Esophagus muscularis mucosa (tissue), 4 donors: ENCODE measurements at regions not wholly inside any gene's neighbourhood (a gene's known extent, or its start where the extent isn't known, plus 50 kb on each side); places are given as distances from the start of the nearest gene placed in this dataset.
A peak's percentile ranks its signal among the peaks of the same experiment; 100 is the strongest.

ENCODE experiments used
- DNase-seq: peaks from one replicate; pipeline ENCODE4 v3.0.0-alpha.2; 2017; ENCODE audit errors: extremely low spot score
- H3K27ac ChIP-seq, 4 donors: fragments of 200-600 bp; sonication (generic); replicated peaks in 1 of 4; 1 replicate in 3 of 4; 2 replicates in 1 of 4; pipeline ENCODE4 v1.5.1; 2016 to 2019; ENCODE audit warnings: mild to moderate bottlenecking in 1 of 4
- H3K27me3 ChIP-seq, 4 donors: fragments of 200-600 bp; sonication (generic); one replicate each; pipeline versions ENCODE4 v1.5.1 to v1.6.0; 2016 to 2019
- H3K36me3 ChIP-seq, 4 donors: fragments of 200-600 bp; sonication (generic); one replicate each; pipeline ENCODE4 v1.5.1; 2016 to 2019
- H3K4me1 ChIP-seq, 4 donors: fragments of 200-600 bp; sonication (generic); one replicate each; pipeline ENCODE4 v1.5.1; 2016 to 2019
- H3K4me3 ChIP-seq, 4 donors: fragments of 200-600 bp; sonication (generic); 1 replicate in 2 of 4; 2 replicates in 2 of 4; pipeline ENCODE4 v1.5.1; 2016 to 2019; ENCODE audit warnings: mild to moderate bottlenecking in 4 of 4, moderate library complexity in 1 of 4
- H3K9me3 ChIP-seq, 4 donors: fragments of 200-600 bp; sonication (generic); 1 replicate in 3 of 4; 2 replicates in 1 of 4; pipeline ENCODE4 v1.5.1; 2016 to 2019
- EP300 ChIP-seq: sonication (generic); formaldehyde crosslinking; IDR thresholded peaks from one replicate; pipeline ENCODE4 v1.6.1; 2017; ENCODE audit warnings: antibody characterized with exemption
- POLR2A ChIP-seq: fragments of 450-650 bp; IDR thresholded peaks from one replicate; pipeline ENCODE4 v1.6.1; 2017; ENCODE audit warnings: antibody characterized with exemption, moderate library complexity, mild to moderate bottlenecking, low read depth
- POLR2AphosphoS5 ChIP-seq, 2 donors: sonication (generic); formaldehyde crosslinking; IDR thresholded peaks; one replicate each; pipeline ENCODE4 v1.6.1; 2017; ENCODE audit warnings: antibody characterized with exemption in 2 of 2
- WGBS: methylation state at CpG from one replicate; pipeline ENCODE4 v1.1.5; 2018; 5-methylcytosine and 5-hydroxymethylcytosine counted together
- intact Hi-C: fragments of 100-400 bp; cut with DNase I; formaldehyde crosslinking; loops from one replicate; pipeline ENCODE4 v1.15.1; 2023
- TF ChIP-seq, protein P1 (sequence below), 3 experiments: fragments of 200-600 bp in 2 of 3; fragments of 450-650 bp in 1 of 3; sonication (generic) in 2 of 3; IDR thresholded peaks; one replicate each; pipeline ENCODE4 v1.5.1; 2017 to 2019; ENCODE audit warnings: antibody characterized with exemption in 3 of 3, mild to moderate bottlenecking in 2 of 3, moderate library complexity in 1 of 3

- Histone ChIP-seq H3K36me3 (no peaks in the 10 kb centered on the region), H3K27me3 (no peaks in the 10 kb centered on the region), H3K4me1 (no peaks in the 10 kb centered on the region), H3K9me3 (no peaks in the 10 kb centered on the region), H3K27ac (no peak overlapping the region), H3K4me3 (no peak overlapping the region)
- 92% methylated on average over 10 of the region's 16 CpGs for WGBS
- TF ChIP-seq POLR2A (no peak), POLR2AphosphoS5 (IDR thresholded peaks at IDR 0.05) (no peak), EP300 (no peak)
- TF ChIP-seq, protein P1, sequence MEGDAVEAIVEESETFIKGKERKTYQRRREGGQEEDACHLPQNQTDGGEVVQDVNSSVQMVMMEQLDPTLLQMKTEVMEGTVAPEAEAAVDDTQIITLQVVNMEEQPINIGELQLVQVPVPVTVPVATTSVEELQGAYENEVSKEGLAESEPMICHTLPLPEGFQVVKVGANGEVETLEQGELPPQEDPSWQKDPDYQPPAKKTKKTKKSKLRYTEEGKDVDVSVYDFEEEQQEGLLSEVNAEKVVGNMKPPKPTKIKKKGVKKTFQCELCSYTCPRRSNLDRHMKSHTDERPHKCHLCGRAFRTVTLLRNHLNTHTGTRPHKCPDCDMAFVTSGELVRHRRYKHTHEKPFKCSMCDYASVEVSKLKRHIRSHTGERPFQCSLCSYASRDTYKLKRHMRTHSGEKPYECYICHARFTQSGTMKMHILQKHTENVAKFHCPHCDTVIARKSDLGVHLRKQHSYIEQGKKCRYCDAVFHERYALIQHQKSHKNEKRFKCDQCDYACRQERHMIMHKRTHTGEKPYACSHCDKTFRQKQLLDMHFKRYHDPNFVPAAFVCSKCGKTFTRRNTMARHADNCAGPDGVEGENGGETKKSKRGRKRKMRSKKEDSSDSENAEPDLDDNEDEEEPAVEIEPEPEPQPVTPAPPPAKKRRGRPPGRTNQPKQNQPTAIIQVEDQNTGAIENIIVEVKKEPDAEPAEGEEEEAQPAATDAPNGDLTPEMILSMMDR (IDR thresholded peaks at IDR 0.05), result no peak
- intact Hi-C loops, result no loop called here
- DNase-seq, result no peak
Measured at GRCh38 chr6:168860341-168860740, 393.3 kb downstream of the THBS2 start.

GRCh38 chr6:168858926-168859325 is 394.7 kb downstream of the THBS2 start:
- DNase-seq, result no peak
- 40% methylated on average over 3 of the region's 3 CpGs for WGBS
- H3K4me3 ChIP-seq, result no peak overlapping the region
- TF ChIP-seq POLR2AphosphoS5 (IDR thresholded peaks at IDR 0.05) (no peak), POLR2A (no peak), EP300 (no peak)
- TF ChIP-seq, protein P1 (IDR thresholded peaks at IDR 0.05), result no peak
- intact Hi-C loops, result no loop called here
- H3K9me3 ChIP-seq, result no peaks in the 10 kb centered on the region
- H3K27ac ChIP-seq, result no peak overlapping the region
- H3K36me3 ChIP-seq, result no peaks in the 10 kb centered on the region
- H3K27me3 ChIP-seq, result no peaks in the 10 kb centered on the region
- no peaks in the 10 kb centered on the region for H3K4me1 ChIP-seq

DNA sequence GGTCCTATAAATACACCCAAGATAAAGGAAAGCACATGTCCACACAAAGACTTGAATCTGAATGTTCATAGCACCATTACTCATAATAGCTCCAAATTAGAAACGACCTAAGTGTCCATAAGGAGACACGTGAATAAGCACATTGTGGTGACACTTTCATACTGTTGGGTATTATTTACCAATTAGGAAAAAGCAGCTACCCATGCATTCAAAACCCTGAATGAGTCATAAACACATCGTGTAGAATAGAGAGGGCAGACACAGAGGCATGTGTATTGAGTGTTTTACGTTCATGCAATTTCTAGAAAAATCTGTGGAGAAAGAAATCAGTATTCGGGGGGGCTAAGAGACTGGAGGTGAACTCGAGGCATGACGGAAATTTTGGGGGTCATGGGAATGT is 396.7 kb downstream of the THBS2 start:
- H3K36me3 ChIP-seq, result no peaks in the 10 kb centered on the region
- intact Hi-C loops, result no loop called here
- 67% methylated on average over 7 of the region's 7 CpGs for WGBS
- DNase-seq, result no peak
- peaks cover 0 to 5% (median 0%) of the 10 kb centered on the region in 4 donors for H3K4me1 ChIP-seq
- no peaks in the 10 kb centered on the region for H3K9me3 ChIP-seq
- H3K27me3 ChIP-seq, result no peaks in the 10 kb centered on the region
- H3K27ac ChIP-seq, result no peak overlapping the region
- no peak overlapping the region for H3K4me3 ChIP-seq
- TF ChIP-seq POLR2A (no peak), POLR2AphosphoS5 (IDR thresholded peaks at IDR 0.05) (no peak), EP300 (no peak)
- TF ChIP-seq, protein P1 (IDR thresholded peaks at IDR 0.05), result no peak

GRCh38 chr6:168852376-168852884 is 401.2 kb downstream of the THBS2 start:
- TF ChIP-seq, protein P1 (IDR thresholded peaks at IDR 0.05), result no peak
- TF ChIP-seq POLR2A (no peak), POLR2AphosphoS5 (IDR thresholded peaks at IDR 0.05) (no peak)
- Histone ChIP-seq H3K27me3 (no peaks in the 10 kb centered on the region), H3K36me3 (no peaks in the 10 kb centered on the region), H3K4me1 (peaks cover 0 to 12% (median 7%) of the 10 kb centered on the region in 4 donors), H3K4me3 (peak overlapping the region in 2 of 4 donors; percentile 30 to 48), H3K27ac (no peak overlapping the region), H3K9me3 (no peaks in the 10 kb centered on the region)
- 79% methylated on average over 11 of the region's 12 CpGs for WGBS
- no peak for DNase-seq
- intact Hi-C loops, result no loop called here
